ENCODE measurements at regions not wholly inside any gene's neighbourhood (a gene's known extent, or its start where the extent isn't known, plus 50 kb on each side); places are given as distances from the start of the nearest gene placed in this dataset.

DNA sequence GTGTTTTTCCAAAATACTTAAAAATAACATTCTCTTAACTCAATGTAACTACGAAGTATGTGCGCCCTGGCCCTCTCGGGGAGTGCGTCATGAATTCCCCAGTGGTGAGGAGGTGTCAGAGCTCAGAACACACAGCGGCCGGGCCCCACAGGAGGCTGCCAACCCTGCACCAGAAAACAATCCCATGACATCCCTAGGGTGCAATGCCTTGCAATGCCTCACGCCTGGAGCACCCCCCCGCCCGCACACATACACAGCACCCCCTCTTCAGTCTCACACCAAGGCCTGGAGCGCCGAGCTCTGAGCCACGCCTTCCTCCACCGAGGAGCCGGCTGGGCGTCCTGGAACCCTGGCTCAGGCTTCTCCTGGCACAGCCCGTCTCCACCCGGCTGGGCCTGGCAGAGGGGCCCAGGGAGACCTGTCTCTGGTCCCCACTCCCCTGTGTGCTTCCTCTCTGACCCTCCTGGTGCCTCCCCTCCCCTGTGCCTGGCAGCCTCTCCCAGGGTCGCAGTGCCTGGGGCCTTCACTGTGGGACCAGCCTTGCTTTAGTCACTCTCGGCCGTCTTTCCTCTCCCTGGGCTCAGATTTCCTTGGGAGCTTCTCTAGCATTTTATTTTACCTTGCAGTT is 108.2 kb upstream of the ADRA2C start:
- H3K4me1 ChIP-seq: no peaks in the 10 kb centered on the region
- no peak overlapping the region for H3K4me3 ChIP-seq
- no peak overlapping the region for H3K27ac ChIP-seq
- no peaks in the 10 kb centered on the region for H3K36me3 ChIP-seq
- 45% methylated on average over 5 of the region's 20 CpGs for WGBS (ENCODE audit: insufficient coverage, low coverage, low lambda C conversion rate, missing lambda C conversion rate)
- DNase-seq: no peak
- TF ChIP-seq, protein P1, sequence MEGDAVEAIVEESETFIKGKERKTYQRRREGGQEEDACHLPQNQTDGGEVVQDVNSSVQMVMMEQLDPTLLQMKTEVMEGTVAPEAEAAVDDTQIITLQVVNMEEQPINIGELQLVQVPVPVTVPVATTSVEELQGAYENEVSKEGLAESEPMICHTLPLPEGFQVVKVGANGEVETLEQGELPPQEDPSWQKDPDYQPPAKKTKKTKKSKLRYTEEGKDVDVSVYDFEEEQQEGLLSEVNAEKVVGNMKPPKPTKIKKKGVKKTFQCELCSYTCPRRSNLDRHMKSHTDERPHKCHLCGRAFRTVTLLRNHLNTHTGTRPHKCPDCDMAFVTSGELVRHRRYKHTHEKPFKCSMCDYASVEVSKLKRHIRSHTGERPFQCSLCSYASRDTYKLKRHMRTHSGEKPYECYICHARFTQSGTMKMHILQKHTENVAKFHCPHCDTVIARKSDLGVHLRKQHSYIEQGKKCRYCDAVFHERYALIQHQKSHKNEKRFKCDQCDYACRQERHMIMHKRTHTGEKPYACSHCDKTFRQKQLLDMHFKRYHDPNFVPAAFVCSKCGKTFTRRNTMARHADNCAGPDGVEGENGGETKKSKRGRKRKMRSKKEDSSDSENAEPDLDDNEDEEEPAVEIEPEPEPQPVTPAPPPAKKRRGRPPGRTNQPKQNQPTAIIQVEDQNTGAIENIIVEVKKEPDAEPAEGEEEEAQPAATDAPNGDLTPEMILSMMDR (IDR thresholded peaks at IDR 0.05): no peak
- TF ChIP-seq POLR2A (IDR thresholded peaks at IDR 0.05): no peak
- no peaks in the 10 kb centered on the region for H3K27me3 ChIP-seq
- intact Hi-C loops (cut with DNase I): no loop called here
- no peak for ATAC-seq
- no peaks in the 10 kb centered on the region for H3K9me3 ChIP-seq

DNA sequence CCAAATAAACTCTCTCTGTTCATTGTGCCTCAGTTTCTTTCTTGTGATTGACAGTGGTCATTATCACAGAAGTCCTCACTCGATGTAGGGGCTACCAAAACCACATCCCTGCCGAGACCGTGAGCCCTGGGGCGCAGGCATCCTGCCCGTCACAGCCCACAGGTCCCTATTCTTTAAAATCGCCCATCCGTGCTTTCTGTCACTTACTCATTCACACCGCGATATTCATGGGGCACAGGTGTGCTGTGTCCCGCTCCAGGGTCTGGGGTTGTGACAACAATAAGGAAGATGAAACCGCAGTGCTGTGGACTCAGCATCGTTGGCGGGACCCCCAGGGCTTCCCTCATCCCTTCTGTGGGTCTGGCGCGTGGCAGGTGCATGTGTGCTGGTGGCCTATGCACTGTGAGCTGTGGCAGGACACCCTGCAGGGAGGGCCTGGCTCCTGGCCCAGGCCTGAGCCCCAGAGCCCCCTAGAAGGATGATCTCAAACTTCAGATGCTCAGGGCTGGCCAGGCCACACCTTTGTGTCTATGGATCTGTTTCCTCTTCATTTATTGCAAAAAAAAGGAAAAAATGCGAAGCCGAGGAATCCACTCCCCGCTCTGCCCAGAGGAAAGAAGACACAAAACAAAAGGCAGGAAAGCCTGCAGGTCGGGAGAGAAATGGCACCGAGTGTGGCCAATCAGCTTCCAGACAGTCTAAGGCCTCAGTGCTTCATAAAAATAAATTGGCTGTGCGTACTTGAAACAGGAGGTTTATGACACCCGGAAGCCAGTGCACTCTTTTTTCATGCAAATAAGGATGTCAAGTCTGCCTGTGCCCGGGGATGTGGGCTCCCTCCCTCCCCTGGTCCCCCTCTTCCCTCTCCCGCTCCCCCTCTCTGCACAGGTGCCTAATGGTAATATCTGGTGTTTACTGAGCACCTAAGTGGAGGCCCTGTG is 109.5 kb upstream of the ADRA2C start:
- no peaks in the 10 kb centered on the region for H3K9me3 ChIP-seq
- intact Hi-C loops (cut with DNase I): no loop called here
- no peak overlapping the region for H3K27ac ChIP-seq
- WGBS (ENCODE audit: insufficient coverage, low coverage, low lambda C conversion rate, missing lambda C conversion rate): 68% methylated on average over 18 of the region's 24 CpGs
- ATAC-seq (no peak), DNase-seq (no peak)
- no peak for TF ChIP-seq POLR2A (IDR thresholded peaks at IDR 0.05)
- TF ChIP-seq, protein P1 (IDR thresholded peaks at IDR 0.05): no peak
- H3K27me3 ChIP-seq: no peaks in the 10 kb centered on the region
- no peaks in the 10 kb centered on the region for H3K36me3 ChIP-seq
- H3K4me1 ChIP-seq: no peaks in the 10 kb centered on the region
- H3K4me3 ChIP-seq: no peak overlapping the region

DNA sequence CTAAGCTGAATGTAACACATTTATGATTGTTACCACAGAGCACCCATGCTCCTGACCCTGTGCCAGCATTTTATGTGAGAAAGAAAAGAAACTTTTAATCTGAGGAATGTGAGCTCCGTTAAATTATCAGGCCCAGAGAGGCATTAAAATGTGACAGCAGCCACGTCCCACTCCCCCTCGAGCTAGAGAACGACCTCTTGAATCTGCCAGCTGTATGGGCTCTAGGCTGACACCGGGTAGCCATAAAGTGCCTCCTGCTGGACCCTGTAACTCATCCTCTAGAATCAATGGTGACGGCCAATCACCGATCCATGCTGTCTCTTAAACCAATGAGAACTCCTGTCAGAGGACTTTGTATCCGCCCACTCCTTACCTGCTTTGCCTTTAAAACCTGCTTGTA is 110.2 kb upstream of the ADRA2C start:
- intact Hi-C loops (cut with DNase I): no loop called here
- 80% methylated on average over 3 of the region's 8 CpGs for WGBS (ENCODE audit: insufficient coverage, low coverage, low lambda C conversion rate, missing lambda C conversion rate)
- no peak for TF ChIP-seq POLR2A (IDR thresholded peaks at IDR 0.05)
- TF ChIP-seq, protein P1 (IDR thresholded peaks at IDR 0.05): no peak
- H3K9me3 ChIP-seq: no peaks in the 10 kb centered on the region
- no peak overlapping the region for H3K27ac ChIP-seq
- no peak overlapping the region for H3K4me3 ChIP-seq
- no peaks in the 10 kb centered on the region for H3K36me3 ChIP-seq
- no peaks in the 10 kb centered on the region for H3K27me3 ChIP-seq
- H3K4me1 ChIP-seq: no peaks in the 10 kb centered on the region
- ATAC-seq: no peak
- DNase-seq: no peak

DNA sequence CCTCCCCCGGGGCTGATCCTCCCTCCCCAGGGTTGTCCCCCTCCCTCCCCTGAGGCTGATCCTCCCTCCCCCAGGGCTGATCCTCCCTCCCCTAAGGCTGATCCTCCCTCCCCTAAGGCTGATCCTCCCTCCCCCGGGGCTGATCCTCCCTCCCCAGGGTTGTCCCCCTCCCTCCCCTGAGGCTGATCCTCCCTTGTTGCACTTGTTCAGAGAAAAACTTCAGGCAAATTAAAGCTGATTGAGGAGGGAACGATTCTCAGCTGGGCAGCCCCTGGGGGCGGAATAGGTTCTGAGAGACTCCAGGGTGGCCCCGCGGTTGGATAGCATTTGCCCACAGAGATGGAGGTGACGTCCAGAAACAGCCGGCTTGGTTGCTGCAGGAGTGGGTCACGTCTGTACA is 110.7 kb upstream of the ADRA2C start:
- H3K27me3 ChIP-seq: no peaks in the 10 kb centered on the region
- WGBS (ENCODE audit: insufficient coverage, low coverage, low lambda C conversion rate, missing lambda C conversion rate): 43% methylated on average over 5 of the region's 9 CpGs
- no peaks in the 10 kb centered on the region for H3K4me1 ChIP-seq
- H3K36me3 ChIP-seq: no peaks in the 10 kb centered on the region
- TF ChIP-seq, protein P1 (IDR thresholded peaks at IDR 0.05): no peak
- TF ChIP-seq POLR2A (IDR thresholded peaks at IDR 0.05): no peak
- H3K4me3 ChIP-seq: no peak overlapping the region
- intact Hi-C loops (cut with DNase I): no loop called here
- ATAC-seq: no peak
- H3K9me3 ChIP-seq: no peaks in the 10 kb centered on the region
- DNase-seq: no peak
- no peak overlapping the region for H3K27ac ChIP-seq
